Endothelial cell of umbilical vein (primary cell): ENCODE measurements at regions not wholly inside any gene's neighbourhood (a gene's known extent, or its start where the extent isn't known, plus 50 kb on each side); places are given as distances from the start of the nearest gene placed in this dataset.
"Not testable (repeated sequence)": the region's sequence is repeated elsewhere in the genome, so short reads cannot be mapped to it uniquely, and the experiment has no call there.

Experiments used
- BruUV-seq: library from RNA; stranded (reverse); fragments of 400-500 nt; replicated peaks from 2 replicates; lab custom pipeline; 2021; lab: Mats Ljungman, UMichigan
- CTCF ChIA-PET: fragments of 300-600, 350-600 bp; sonication (Branson Sonifier 250); formaldehyde crosslinking; loops from one replicate; lab custom pipeline; 2021; ENCODE audit warnings: antibody characterized with exemption, inconsistent platforms; lab: Charles Lee
- POLR2A ChIA-PET: fragments of 300-600, 350-600 bp; sonication (Branson Sonifier 250); formaldehyde crosslinking; loops from one replicate; lab custom pipeline; 2021; ENCODE audit warnings: antibody characterized with exemption, inconsistent platforms; lab: Charles Lee
- DNase-seq: peaks from one replicate; pipeline ENCODE4 v3.0.0-alpha.2; 2011; ENCODE audit warnings: low read depth, low spot score
- FAIRE-seq: peaks from 2 replicates; lab custom pipeline; 2011; peaks lifted over from hg19 to GRCh38; lab: Jason Lieb, UNC
- H2AFZ ChIP-seq: 2 replicates; pipeline ENCODE4 v1.6.0; 2012; ENCODE audit warnings: low read depth, low read length, control low read depth, inconsistent platforms
- H3K27ac ChIP-seq: 2 replicates; pipeline ENCODE4 v1.5.1; 2011; ENCODE audit warnings: low read depth, mild to moderate bottlenecking, control low read depth, low read length, moderate library complexity; ENCODE audit not compliant: insufficient read depth
- H3K27me3 ChIP-seq, 2 experiments: 2 replicates each; pipeline versions ENCODE4 v1.6.0 to v1.6.1; 2011; ENCODE audit warnings: low read length in 2 of 2, mixed read lengths in 1 of 2; ENCODE audit not compliant: control insufficient read depth in 2 of 2, insufficient read depth in 2 of 2
- H3K36me3 ChIP-seq, 2 experiments: 2 replicates in 1 of 2; 3 replicates in 1 of 2; pipeline ENCODE4 v1.5.1; 2011; ENCODE audit warnings: low read length in 2 of 2, mild to moderate bottlenecking in 1 of 2, moderate library complexity in 1 of 2; ENCODE audit not compliant: control insufficient read depth in 2 of 2, insufficient read depth in 2 of 2; ENCODE audit errors: extremely low read depth in 1 of 2
- H3K4me1 ChIP-seq: 3 replicates; pipeline ENCODE4 v1.5.1; 2011; ENCODE audit warnings: mild to moderate bottlenecking, low read length; ENCODE audit not compliant: control insufficient read depth, insufficient read depth; ENCODE audit errors: extremely low read depth
- H3K4me2 ChIP-seq: 2 replicates; pipeline ENCODE4 v1.6.1; 2011; ENCODE audit warnings: low read length, control low read depth, mixed read lengths; ENCODE audit not compliant: insufficient read depth
- H3K4me3 ChIP-seq, 3 experiments: fragments of 200-600 bp in 1 of 3; sonication (generic), shearing (Covaris generic) in 1 of 3; replicated peaks in 1 of 3; 2 replicates each; pipeline ENCODE4 v1.5.1; 2011 to 2016; ENCODE audit warnings: control low read depth in 3 of 3, low read length in 3 of 3, mild to moderate bottlenecking in 2 of 3, inconsistent platforms in 1 of 3, low read depth in 1 of 3, moderate library complexity in 1 of 3; ENCODE audit not compliant: insufficient read depth in 1 of 3
- H3K79me2 ChIP-seq: 2 replicates; pipeline ENCODE4 v1.6.0; 2012; ENCODE audit warnings: low read length, inconsistent platforms; ENCODE audit not compliant: control insufficient read depth, insufficient read depth
- H3K9ac ChIP-seq: replicated peaks from 2 replicates; pipeline ENCODE3; 2011; ENCODE audit warnings: low read length, control low read depth; ENCODE audit not compliant: insufficient read depth; ENCODE audit errors: extremely low read depth
- H3K9me1 ChIP-seq: replicated peaks from 3 replicates; pipeline ENCODE4 v1.6.0; 2011; ENCODE audit warnings: mild to moderate bottlenecking, low read length; ENCODE audit not compliant: control insufficient read depth, insufficient read depth; ENCODE audit errors: extremely low read depth
- H3K9me3 ChIP-seq: replicated peaks from 2 replicates; pipeline ENCODE4 v1.5.1; 2012; ENCODE audit warnings: low read length, inconsistent platforms; ENCODE audit not compliant: control insufficient read depth, insufficient read depth
- H4K20me1 ChIP-seq: replicated peaks from 2 replicates; pipeline ENCODE3; 2011; ENCODE audit warnings: mild to moderate bottlenecking, low read length; ENCODE audit not compliant: control insufficient read depth, insufficient read depth; ENCODE audit errors: extremely low read depth
- EZH2 ChIP-seq: IDR thresholded peaks from 2 replicates; pipeline ENCODE4 v1.6.1; 2012; ENCODE audit warnings: borderline replicate concordance, low read depth, mild to moderate bottlenecking, moderate library complexity, low read length, inconsistent platforms; ENCODE audit not compliant: severe bottlenecking
- FOS ChIP-seq: IDR thresholded peaks from 2 replicates; pipeline ENCODE4 v1.6.1; 2011; ENCODE audit warnings: mild to moderate bottlenecking, low read length, moderate library complexity, borderline replicate concordance; ENCODE audit not compliant: insufficient read depth
- GATA2 ChIP-seq: IDR thresholded peaks from 2 replicates; pipeline ENCODE4 v1.7.0; 2011; ENCODE audit warnings: low read depth, mild to moderate bottlenecking, moderate library complexity, mixed read lengths, low read length; ENCODE audit not compliant: insufficient read length, insufficient read depth
- JUN ChIP-seq: IDR thresholded peaks from 2 replicates; pipeline ENCODE4 v1.6.1; 2011; ENCODE audit warnings: borderline replicate concordance, low read depth; ENCODE audit not compliant: insufficient read length, insufficient read depth
- MYC ChIP-seq: IDR thresholded peaks from one replicate; pipeline ENCODE4 v1.6.1; 2011; ENCODE audit warnings: mild to moderate bottlenecking, low read depth, low read length
- POLR2A ChIP-seq: IDR thresholded peaks from 2 replicates; pipeline ENCODE4 v1.6.1; 2012; ENCODE audit warnings: low read depth, mild to moderate bottlenecking, control low read depth, low read length
- POLR2AphosphoS5 ChIP-seq: IDR thresholded peaks from 2 replicates; pipeline ENCODE4 v1.6.1; 2012; ENCODE audit warnings: low read depth, mild to moderate bottlenecking, control low read depth, low read length, moderate library complexity; ENCODE audit not compliant: insufficient read depth
- dilution Hi-C: fragments of 300-500 bp; cut with MboI; formaldehyde crosslinking; loops from one replicate; pipeline ENCODE4 v1.15.0; 2019; ENCODE audit warnings: low sequenced_read_pairs; ENCODE audit not compliant: extremely low pct_ligation_motif_present
- intact Hi-C: fragments of 100-400 bp; cut with micrococcal nuclease; formaldehyde crosslinking; loops from one replicate; pipeline ENCODE4 v1.10.0; 2022
- TF ChIP-seq, protein P1 (sequence below), 2 donors: IDR thresholded peaks; 1 replicate in 1 of 2; 2 replicates in 1 of 2; pipeline ENCODE4 v1.5.1; 2011; ENCODE audit warnings: low read length in 2 of 2, mild to moderate bottlenecking in 2 of 2, moderate library complexity in 2 of 2, control low read depth in 1 of 2, inconsistent platforms in 1 of 2, low read depth in 1 of 2; ENCODE audit not compliant: insufficient read depth in 1 of 2; ENCODE audit errors: extremely low read depth in 1 of 2
- TF ChIP-seq, protein P2 (sequence below): IDR thresholded peaks from 2 replicates; pipeline ENCODE4 v1.6.1; 2011; ENCODE audit not compliant: insufficient read depth, insufficient read length

- Histone ChIP-seq H2AFZ (no peak overlapping the region), H4K20me1 (no peaks in the 10 kb centered on the region), H3K79me2 (no peaks in the 10 kb centered on the region), H3K4me2 (no peak overlapping the region), H3K9me1 (no peaks in the 10 kb centered on the region), H3K36me3 (no peaks in the 10 kb centered on the region), H3K9me3 (no peaks in the 10 kb centered on the region), H3K9ac (no peak overlapping the region), H3K4me1 (no peaks in the 10 kb centered on the region), H3K4me3 (no peak overlapping the region), H3K27ac (no peak overlapping the region), H3K27me3 (no peaks in the 10 kb centered on the region)
- dilution Hi-C loops, result no loop called here
- no TSS peak for BruUV-seq
- intact Hi-C loops, result no loop called here
- DNase-seq (no peak), FAIRE-seq (no peak)
- ChIA-PET CTCF (no interaction called here), POLR2A (no interaction called here)
- TF ChIP-seq EZH2 (no peak), MYC (no peak), JUN (no peak), POLR2A (no peak), FOS (no peak), GATA2 (no peak), POLR2AphosphoS5 (no peak)
- TF ChIP-seq, protein P1, sequence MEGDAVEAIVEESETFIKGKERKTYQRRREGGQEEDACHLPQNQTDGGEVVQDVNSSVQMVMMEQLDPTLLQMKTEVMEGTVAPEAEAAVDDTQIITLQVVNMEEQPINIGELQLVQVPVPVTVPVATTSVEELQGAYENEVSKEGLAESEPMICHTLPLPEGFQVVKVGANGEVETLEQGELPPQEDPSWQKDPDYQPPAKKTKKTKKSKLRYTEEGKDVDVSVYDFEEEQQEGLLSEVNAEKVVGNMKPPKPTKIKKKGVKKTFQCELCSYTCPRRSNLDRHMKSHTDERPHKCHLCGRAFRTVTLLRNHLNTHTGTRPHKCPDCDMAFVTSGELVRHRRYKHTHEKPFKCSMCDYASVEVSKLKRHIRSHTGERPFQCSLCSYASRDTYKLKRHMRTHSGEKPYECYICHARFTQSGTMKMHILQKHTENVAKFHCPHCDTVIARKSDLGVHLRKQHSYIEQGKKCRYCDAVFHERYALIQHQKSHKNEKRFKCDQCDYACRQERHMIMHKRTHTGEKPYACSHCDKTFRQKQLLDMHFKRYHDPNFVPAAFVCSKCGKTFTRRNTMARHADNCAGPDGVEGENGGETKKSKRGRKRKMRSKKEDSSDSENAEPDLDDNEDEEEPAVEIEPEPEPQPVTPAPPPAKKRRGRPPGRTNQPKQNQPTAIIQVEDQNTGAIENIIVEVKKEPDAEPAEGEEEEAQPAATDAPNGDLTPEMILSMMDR (IDR thresholded peaks at IDR 0.05; ENCODE audit: extremely low read depth in 1 of 2, insufficient read depth in 1 of 2, low read depth in 1 of 2, low read length in 2 of 2), result no peak
- TF ChIP-seq, protein P2, sequence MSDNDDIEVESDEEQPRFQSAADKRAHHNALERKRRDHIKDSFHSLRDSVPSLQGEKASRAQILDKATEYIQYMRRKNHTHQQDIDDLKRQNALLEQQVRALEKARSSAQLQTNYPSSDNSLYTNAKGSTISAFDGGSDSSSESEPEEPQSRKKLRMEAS, result no peak
Measured at GRCh38 chr12:59282999-59283398, 312.8 kb upstream of the SLC16A7 start.

DNA sequence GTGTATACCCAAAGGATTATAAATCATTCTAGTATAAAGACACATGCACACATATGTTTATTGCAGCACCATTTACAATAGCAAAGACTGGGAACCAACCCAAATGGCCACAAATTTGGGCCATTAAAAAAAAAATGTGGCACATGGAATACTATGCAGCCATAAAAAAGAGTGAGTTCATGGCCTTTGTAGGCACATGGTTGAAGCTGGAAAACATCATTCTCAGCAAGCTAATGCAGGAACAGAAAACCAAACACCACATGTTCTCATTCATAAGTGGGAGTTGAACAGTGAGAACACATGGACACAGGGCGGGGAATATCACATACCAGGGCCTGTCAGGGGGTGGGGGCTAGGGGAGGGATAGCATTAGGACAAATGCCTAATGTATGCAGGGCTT, 322.3 kb upstream of the SLC16A7 start:
- intact Hi-C loops, H2AFZ ChIP-seq, FAIRE-seq, H3K79me2 ChIP-seq, POLR2A ChIA-PET, CTCF ChIA-PET, H3K4me3 ChIP-seq, H3K4me2 ChIP-seq, BruUV-seq, H3K36me3 ChIP-seq, H3K9me1 ChIP-seq, H3K27ac ChIP-seq, H4K20me1 ChIP-seq, H3K27me3 ChIP-seq, H3K9me3 ChIP-seq, H3K4me1 ChIP-seq, dilution Hi-C loops, DNase-seq, H3K9ac ChIP-seq: not testable (repeated sequence)
